A673 (cell line): ENCODE measurements at regions not wholly inside any gene's neighbourhood (a gene's known extent, or its start where the extent isn't known, plus 50 kb on each side); places are given as distances from the start of the nearest gene placed in this dataset.

Source experiments
- BruUV-seq: library from RNA; stranded (reverse); fragments of 400-500 nt; replicated peaks from 2 replicates; lab custom pipeline; 2021; lab: Mats Ljungman, UMichigan
- CTCF ChIA-PET: fragments of 300-600 bp; sonication (Branson Sonifier 250); formaldehyde crosslinking; loops from one replicate; lab custom pipeline; 2022; ENCODE audit warnings: antibody characterized with exemption; lab: Charles Lee
- POLR2A ChIA-PET: fragments of 300-600 bp; sonication (Branson Sonifier 250); formaldehyde crosslinking; loops from one replicate; lab custom pipeline; 2022; ENCODE audit warnings: antibody characterized with exemption; ENCODE audit not compliant: low non-redundant PET; lab: Charles Lee
- DNase-seq: peaks from one replicate; pipeline ENCODE4 v3.0.0-alpha.2; 2015; ENCODE audit warnings: low spot score
- H3K27ac ChIP-seq: fragments of 200-600 bp; sonication (generic); 2 replicates; pipeline ENCODE4 v1.5.1; 2016; ENCODE audit warnings: mixed run types, low read depth, mild to moderate bottlenecking, mixed read lengths, antibody characterized with exemption, low read length; ENCODE audit not compliant: poor library complexity, severe bottlenecking
- H3K27me3 ChIP-seq: fragments of 200-600 bp; sonication (generic); replicated peaks from 2 replicates; pipeline ENCODE4 v1.6.1; 2017; ENCODE audit warnings: mixed run types, low read depth, mild to moderate bottlenecking, mixed read lengths, antibody characterized with exemption, low read length; ENCODE audit not compliant: insufficient read depth, poor library complexity
- H3K36me3 ChIP-seq: fragments of 200-600 bp; sonication (generic); 2 replicates; pipeline ENCODE4 v1.6.1; 2016; ENCODE audit warnings: mixed run types, mild to moderate bottlenecking, mixed read lengths, antibody characterized with exemption, low read length; ENCODE audit not compliant: insufficient read depth, poor library complexity, severe bottlenecking
- H3K4me1 ChIP-seq: fragments of 200-600 bp; sonication (generic); 2 replicates; pipeline ENCODE4 v1.6.1; 2017; ENCODE audit warnings: mixed run types, mild to moderate bottlenecking, mixed read lengths, antibody characterized with exemption, low read length; ENCODE audit not compliant: insufficient read depth, poor library complexity, severe bottlenecking
- H3K4me3 ChIP-seq: fragments of 200-600 bp; sonication (generic); 2 replicates; pipeline ENCODE4 v1.5.1; 2016; ENCODE audit warnings: low read depth, mixed run types, mild to moderate bottlenecking, mixed read lengths, low read length; ENCODE audit not compliant: poor library complexity, severe bottlenecking
- H3K9me3 ChIP-seq: fragments of 200-600 bp; sonication (generic); 2 replicates; pipeline ENCODE4 v1.6.1; 2016; ENCODE audit warnings: mixed run types, low read depth, mild to moderate bottlenecking, mixed read lengths, antibody characterized with exemption, low read length; ENCODE audit not compliant: poor library complexity, severe bottlenecking
- CTCF ChIP-seq: fragments of 300-800, 200-600 bp; sonication (generic); conservative IDR thresholded peaks from 2 replicates; pipeline ENCODE4 v1.5.1; 2017; ENCODE audit warnings: low read depth, mild to moderate bottlenecking, antibody characterized with exemption, low read length, moderate library complexity, mixed read lengths
- EZH2 ChIP-seq: fragments of 200-600 bp; sonication (generic); IDR thresholded peaks from 2 replicates; pipeline ENCODE4 v1.6.1; 2017; ENCODE audit warnings: borderline replicate concordance, low read depth, mild to moderate bottlenecking, mixed read lengths, antibody characterized with exemption, low read length; ENCODE audit not compliant: poor library complexity, severe bottlenecking
- intact Hi-C: fragments of 100-400 bp; cut with micrococcal nuclease; formaldehyde crosslinking; loops from one replicate; pipeline ENCODE4 v1.10.0; 2022; ENCODE audit not compliant: unreplicated experiment

GRCh38 chr13:61700181-61700580 is 284.5 kb upstream of the PCDH20 start:
- TF ChIP-seq EZH2 (no peak), CTCF (no peak)
- no peak for DNase-seq
- BruUV-seq: no TSS peak
- CTCF ChIA-PET: no interaction called here
- POLR2A ChIA-PET: no interaction called here
- Histone ChIP-seq H3K4me3 (no peak overlapping the region), H3K9me3 (peaks cover 3% of the 10 kb centered on the region), H3K27me3 (no peaks in the 10 kb centered on the region), H3K36me3 (no peaks in the 10 kb centered on the region), H3K4me1 (no peaks in the 10 kb centered on the region), H3K27ac (no peak overlapping the region)
- intact Hi-C loops: no loop called here

GRCh38 chr13:61696676-61697075 is 281.0 kb upstream of the PCDH20 start:
- Histone ChIP-seq H3K27ac (no peak overlapping the region), H3K9me3 (no peaks in the 10 kb centered on the region), H3K27me3 (no peaks in the 10 kb centered on the region), H3K4me3 (no peak overlapping the region), H3K36me3 (no peaks in the 10 kb centered on the region), H3K4me1 (no peaks in the 10 kb centered on the region)
- intact Hi-C loops: no loop called here
- no peak for DNase-seq
- TF ChIP-seq EZH2 (no peak), CTCF (no peak)
- BruUV-seq: no TSS peak
- POLR2A ChIA-PET: no interaction called here
- CTCF ChIA-PET: no interaction called here

- DNase-seq: peak; percentile 7
- H3K9me3 ChIP-seq: no peaks in the 10 kb centered on the region
- no peak for TF ChIP-seq EZH2
- TF ChIP-seq CTCF: no peak
- H3K27me3 ChIP-seq: no peaks in the 10 kb centered on the region
- no peak overlapping the region for H3K4me3 ChIP-seq
- POLR2A ChIA-PET: no interaction called here
- H3K4me1 ChIP-seq: no peaks in the 10 kb centered on the region
- H3K36me3 ChIP-seq: no peaks in the 10 kb centered on the region
- CTCF ChIA-PET: no interaction called here
- intact Hi-C loops: no loop called here
- H3K27ac ChIP-seq: no peak overlapping the region
- BruUV-seq: no TSS peak
These were observed 279.5 kb upstream of the PCDH20 start for GRCh38 chr13:61695147-61695546.
